ENCODE measurements at regions not wholly inside any gene's neighbourhood (a gene's known extent, or its start where the extent isn't known, plus 50 kb on each side); places are given as distances from the start of the nearest gene placed in this dataset.

DNA sequence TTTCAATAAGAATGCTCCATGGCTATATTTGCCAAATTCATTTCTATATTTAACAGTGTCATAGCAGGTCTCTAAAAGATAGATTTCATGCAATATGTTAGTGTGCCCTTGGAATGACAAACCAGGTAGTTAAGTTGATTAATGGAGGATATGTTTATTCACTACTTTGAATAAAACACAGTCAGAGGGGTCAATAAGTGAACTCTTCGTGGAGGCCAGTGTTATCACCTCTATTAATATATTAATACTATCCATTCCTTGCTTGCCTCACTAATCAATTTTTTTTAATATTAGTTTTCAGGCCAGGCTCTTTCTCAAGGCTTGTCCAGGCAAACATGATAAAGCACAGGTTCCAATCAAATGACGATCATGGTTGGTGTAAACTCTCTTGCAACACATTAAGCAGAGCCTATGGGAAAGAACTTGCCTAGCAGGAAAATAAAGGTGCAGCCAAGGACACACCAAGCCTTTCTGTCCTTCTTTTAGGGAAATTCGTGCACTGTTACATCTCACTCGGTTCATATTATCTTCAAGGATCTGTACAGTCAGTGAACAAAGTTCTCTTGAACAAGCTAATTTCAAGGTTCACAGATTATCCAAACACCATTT lies 144.7 kb downstream of the DCK start:
- no peaks in the 10 kb centered on the region for H3K9me2 ChIP-seq (replicated peaks; ENCODE audit: insufficient read depth)
- no peaks in the 10 kb centered on the region for H3K36me3 ChIP-seq (replicated peaks; ENCODE audit: insufficient read depth, low read depth)
- TF ChIP-seq EZH2phosphoT487 (IDR thresholded peaks at IDR 0.05; ENCODE audit: low read depth, severe bottlenecking, unreplicated experiment) (no peak), EZH2 (IDR thresholded peaks at IDR 0.05; ENCODE audit: borderline replicate concordance) (no peak)
- TF ChIP-seq, protein P1, sequence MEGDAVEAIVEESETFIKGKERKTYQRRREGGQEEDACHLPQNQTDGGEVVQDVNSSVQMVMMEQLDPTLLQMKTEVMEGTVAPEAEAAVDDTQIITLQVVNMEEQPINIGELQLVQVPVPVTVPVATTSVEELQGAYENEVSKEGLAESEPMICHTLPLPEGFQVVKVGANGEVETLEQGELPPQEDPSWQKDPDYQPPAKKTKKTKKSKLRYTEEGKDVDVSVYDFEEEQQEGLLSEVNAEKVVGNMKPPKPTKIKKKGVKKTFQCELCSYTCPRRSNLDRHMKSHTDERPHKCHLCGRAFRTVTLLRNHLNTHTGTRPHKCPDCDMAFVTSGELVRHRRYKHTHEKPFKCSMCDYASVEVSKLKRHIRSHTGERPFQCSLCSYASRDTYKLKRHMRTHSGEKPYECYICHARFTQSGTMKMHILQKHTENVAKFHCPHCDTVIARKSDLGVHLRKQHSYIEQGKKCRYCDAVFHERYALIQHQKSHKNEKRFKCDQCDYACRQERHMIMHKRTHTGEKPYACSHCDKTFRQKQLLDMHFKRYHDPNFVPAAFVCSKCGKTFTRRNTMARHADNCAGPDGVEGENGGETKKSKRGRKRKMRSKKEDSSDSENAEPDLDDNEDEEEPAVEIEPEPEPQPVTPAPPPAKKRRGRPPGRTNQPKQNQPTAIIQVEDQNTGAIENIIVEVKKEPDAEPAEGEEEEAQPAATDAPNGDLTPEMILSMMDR (IDR thresholded peaks at IDR 0.05; ENCODE audit: poor library complexity): no peak
- WGBS (ENCODE audit: low lambda C conversion rate, missing lambda C conversion rate): 67% methylated on average over 4 of the region's 4 CpGs
- H3K27ac ChIP-seq: peak overlapping the region; percentile 56
- no peaks in the 10 kb centered on the region for H3K9me3 ChIP-seq (ENCODE audit: low read depth)
- H3K27me3 ChIP-seq: no peaks in the 10 kb centered on the region
- no peak overlapping the region for H2AFZ ChIP-seq
- peak; percentile 34 for DNase-seq (ENCODE audit: low spot score)
- no peaks in the 10 kb centered on the region for H4K20me1 ChIP-seq (ENCODE audit: insufficient read depth, poor library complexity, severe bottlenecking)
- no peaks in the 10 kb centered on the region for H3K79me2 ChIP-seq
- no peaks in the 10 kb centered on the region for H3K4me1 ChIP-seq (ENCODE audit: insufficient read depth)
- no peak overlapping the region for H3K4me3 ChIP-seq
- peak overlapping the region; percentile 17 for H3K4me2 ChIP-seq

DNA sequence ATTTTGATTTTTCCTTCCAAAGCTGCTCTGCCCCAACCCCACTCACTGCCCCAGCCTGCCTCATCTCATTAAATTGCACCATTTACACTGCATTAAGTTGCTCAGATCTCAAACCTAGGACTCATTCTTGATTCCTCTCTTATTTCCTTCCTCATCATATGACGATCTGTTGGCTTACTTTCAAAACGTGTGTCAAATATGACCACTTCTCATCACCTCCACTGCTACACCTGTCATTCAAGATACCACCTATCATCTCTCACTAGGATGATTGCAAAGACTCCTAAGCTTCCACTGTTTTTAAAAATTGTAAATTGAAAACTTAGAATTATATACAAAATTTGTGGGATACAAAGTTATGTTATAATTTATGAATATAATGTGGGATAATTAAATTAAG lies 147.1 kb downstream of the DCK start:
- H3K4me1 ChIP-seq (ENCODE audit: insufficient read depth): no peaks in the 10 kb centered on the region
- no peak overlapping the region for H3K4me3 ChIP-seq
- 85% methylated on average over 2 of the region's 2 CpGs for WGBS (ENCODE audit: low lambda C conversion rate, missing lambda C conversion rate)
- no peaks in the 10 kb centered on the region for H3K79me2 ChIP-seq
- no peaks in the 10 kb centered on the region for H3K9me2 ChIP-seq (replicated peaks; ENCODE audit: insufficient read depth)
- H3K27me3 ChIP-seq: no peaks in the 10 kb centered on the region
- TF ChIP-seq, protein P1 (IDR thresholded peaks at IDR 0.05; ENCODE audit: poor library complexity): no peak
- no peak for TF ChIP-seq EZH2 (IDR thresholded peaks at IDR 0.05; ENCODE audit: borderline replicate concordance)
- no peak for TF ChIP-seq EZH2phosphoT487 (IDR thresholded peaks at IDR 0.05; ENCODE audit: low read depth, severe bottlenecking, unreplicated experiment)
- H3K9me3 ChIP-seq (ENCODE audit: low read depth): no peaks in the 10 kb centered on the region
- no peak for DNase-seq (ENCODE audit: low spot score)
- no peak overlapping the region for H3K27ac ChIP-seq
- H3K4me2 ChIP-seq: no peak overlapping the region
- no peaks in the 10 kb centered on the region for H3K36me3 ChIP-seq (replicated peaks; ENCODE audit: insufficient read depth, low read depth)
- no peak overlapping the region for H2AFZ ChIP-seq
- no peaks in the 10 kb centered on the region for H4K20me1 ChIP-seq (ENCODE audit: insufficient read depth, poor library complexity, severe bottlenecking)

DNA sequence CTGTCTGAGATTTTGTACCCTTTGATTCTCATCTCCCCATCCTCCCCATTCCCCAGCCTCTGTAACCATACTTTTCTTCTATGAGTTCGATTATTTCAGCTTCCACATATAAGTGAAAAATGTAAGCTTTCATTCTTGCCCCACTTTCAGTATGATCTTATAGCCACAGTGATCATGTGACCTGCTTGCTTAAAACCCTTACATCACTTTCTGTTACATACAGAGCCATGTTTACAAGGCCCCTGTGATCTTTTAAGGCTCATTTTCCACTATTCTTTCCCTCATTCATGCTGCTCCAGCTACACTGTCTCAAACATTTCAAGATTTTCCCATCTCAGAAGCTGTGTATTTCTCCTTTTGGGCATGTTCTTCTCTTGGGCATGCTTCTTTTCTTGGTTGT lies 147.7 kb downstream of the DCK start:
- Histone ChIP-seq H3K27ac (no peak overlapping the region), H3K9me3 (ENCODE audit: low read depth) (no peaks in the 10 kb centered on the region), H3K36me3 (replicated peaks; ENCODE audit: insufficient read depth, low read depth) (no peaks in the 10 kb centered on the region), H3K4me2 (no peak overlapping the region), H3K4me3 (no peak overlapping the region), H3K9me2 (replicated peaks; ENCODE audit: insufficient read depth) (no peaks in the 10 kb centered on the region), H2AFZ (no peak overlapping the region), H3K79me2 (no peaks in the 10 kb centered on the region), H3K4me1 (ENCODE audit: insufficient read depth) (no peaks in the 10 kb centered on the region), H4K20me1 (ENCODE audit: insufficient read depth, poor library complexity, severe bottlenecking) (no peaks in the 10 kb centered on the region), H3K27me3 (no peaks in the 10 kb centered on the region)
- DNase-seq (ENCODE audit: low spot score): no peak
- TF ChIP-seq EZH2phosphoT487 (IDR thresholded peaks at IDR 0.05; ENCODE audit: low read depth, severe bottlenecking, unreplicated experiment) (no peak), EZH2 (IDR thresholded peaks at IDR 0.05; ENCODE audit: borderline replicate concordance) (no peak)
- TF ChIP-seq, protein P1 (IDR thresholded peaks at IDR 0.05; ENCODE audit: poor library complexity): no peak
- WGBS (ENCODE audit: low lambda C conversion rate, missing lambda C conversion rate): 75% methylated on average over 1 of the region's 1 CpG

DNA sequence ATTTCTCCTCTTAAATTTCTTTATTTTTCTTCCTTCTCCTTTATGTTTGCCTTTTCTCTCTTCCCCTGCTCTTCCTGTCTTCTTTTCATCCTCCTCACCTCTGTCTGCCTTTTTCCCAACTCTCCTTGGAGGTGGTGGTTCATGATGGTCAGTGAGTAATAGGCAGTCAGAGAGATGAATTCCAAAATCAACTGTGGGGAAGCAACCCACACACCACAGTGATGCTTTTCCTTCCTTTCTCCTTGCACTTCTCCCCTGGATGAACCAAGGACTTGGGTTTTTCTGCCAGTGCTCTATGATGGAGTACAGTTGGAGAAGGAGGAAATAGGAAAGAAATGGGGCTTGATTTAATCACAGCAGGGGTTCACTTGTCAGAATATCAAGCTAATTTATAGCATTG lies 153.8 kb downstream of the DCK start:
- no peaks in the 10 kb centered on the region for H3K4me1 ChIP-seq (ENCODE audit: insufficient read depth)
- no peaks in the 10 kb centered on the region for H3K9me2 ChIP-seq (replicated peaks; ENCODE audit: insufficient read depth)
- H3K4me2 ChIP-seq: no peak overlapping the region
- no peaks in the 10 kb centered on the region for H3K79me2 ChIP-seq
- no peak overlapping the region for H3K27ac ChIP-seq
- H3K9me3 ChIP-seq (ENCODE audit: low read depth): no peaks in the 10 kb centered on the region
- no peak overlapping the region for H2AFZ ChIP-seq
- H3K4me3 ChIP-seq: no peak overlapping the region
- TF ChIP-seq, protein P1 (IDR thresholded peaks at IDR 0.05; ENCODE audit: poor library complexity): no peak
- no peaks in the 10 kb centered on the region for H3K36me3 ChIP-seq (replicated peaks; ENCODE audit: insufficient read depth, low read depth)
- no peaks in the 10 kb centered on the region for H4K20me1 ChIP-seq (ENCODE audit: insufficient read depth, poor library complexity, severe bottlenecking)
- H3K27me3 ChIP-seq: no peaks in the 10 kb centered on the region
- DNase-seq (ENCODE audit: low spot score): no peak
